WERI-Rb-1 (cell line): ENCODE measurements at regions not wholly inside any gene's neighbourhood (a gene's known extent, or its start where the extent isn't known, plus 50 kb on each side); places are given as distances from the start of the nearest gene placed in this dataset.

Experiments used
- DNase-seq: peaks from one replicate; pipeline ENCODE4 v3.0.0-alpha.2; 2020
- H3K27ac ChIP-seq: fragments of 250-450 bp; sonication (Bioruptor Pico); 2 replicates; pipeline ENCODE4 v1.5.1; 2020; ENCODE audit warnings: mild to moderate bottlenecking, moderate library complexity
- H3K27me3 ChIP-seq: fragments of 250-450 bp; sonication (Bioruptor Pico); 2 replicates; pipeline ENCODE4 v1.5.1; 2021; ENCODE audit warnings: mild to moderate bottlenecking, low read depth, moderate library complexity; ENCODE audit not compliant: insufficient read depth, severe bottlenecking
- H3K36me3 ChIP-seq: fragments of 250-450 bp; sonication (Bioruptor Pico); 2 replicates; pipeline ENCODE4 v1.5.1; 2020; ENCODE audit warnings: mild to moderate bottlenecking, moderate library complexity
- H3K4me3 ChIP-seq: 2 replicates; pipeline ENCODE4 v1.5.1; 2011; ENCODE audit warnings: low read depth, mild to moderate bottlenecking, control low read depth, low read length
- H3K9me3 ChIP-seq: fragments of 250-450 bp; sonication (Bioruptor Pico); 2 replicates; pipeline ENCODE4 v1.5.1; 2021; ENCODE audit warnings: mild to moderate bottlenecking, moderate library complexity; ENCODE audit not compliant: severe bottlenecking
- TF ChIP-seq, protein P1 (sequence below): IDR thresholded peaks from 2 replicates; pipeline ENCODE4 v1.5.1; 2011; ENCODE audit warnings: low read depth, mild to moderate bottlenecking, control low read depth, inconsistent platforms, low read length

DNA sequence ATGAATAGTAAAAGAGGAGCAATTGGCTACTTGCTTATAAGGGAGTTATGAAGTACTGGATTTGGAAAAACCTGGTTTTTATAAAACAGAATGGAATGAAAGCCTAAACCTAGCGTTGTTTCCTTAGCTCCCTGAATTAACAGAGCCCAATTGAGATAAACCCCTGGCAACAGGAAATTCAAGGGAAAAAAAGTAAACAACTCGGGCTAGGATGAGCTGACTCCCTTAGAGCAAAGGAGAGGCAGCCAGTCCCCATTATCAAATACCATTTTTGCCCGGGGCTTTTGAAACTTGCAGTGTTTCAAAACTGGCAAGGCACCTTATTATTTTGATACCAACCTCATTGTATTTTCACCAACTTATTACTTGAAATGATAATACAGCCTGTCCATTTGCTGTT is 587.5 kb downstream of the CD109 start:
- H3K36me3 ChIP-seq = no peaks in the 10 kb centered on the region
- H3K9me3 ChIP-seq = no peaks in the 10 kb centered on the region
- no peak for DNase-seq
- TF ChIP-seq, protein P1, sequence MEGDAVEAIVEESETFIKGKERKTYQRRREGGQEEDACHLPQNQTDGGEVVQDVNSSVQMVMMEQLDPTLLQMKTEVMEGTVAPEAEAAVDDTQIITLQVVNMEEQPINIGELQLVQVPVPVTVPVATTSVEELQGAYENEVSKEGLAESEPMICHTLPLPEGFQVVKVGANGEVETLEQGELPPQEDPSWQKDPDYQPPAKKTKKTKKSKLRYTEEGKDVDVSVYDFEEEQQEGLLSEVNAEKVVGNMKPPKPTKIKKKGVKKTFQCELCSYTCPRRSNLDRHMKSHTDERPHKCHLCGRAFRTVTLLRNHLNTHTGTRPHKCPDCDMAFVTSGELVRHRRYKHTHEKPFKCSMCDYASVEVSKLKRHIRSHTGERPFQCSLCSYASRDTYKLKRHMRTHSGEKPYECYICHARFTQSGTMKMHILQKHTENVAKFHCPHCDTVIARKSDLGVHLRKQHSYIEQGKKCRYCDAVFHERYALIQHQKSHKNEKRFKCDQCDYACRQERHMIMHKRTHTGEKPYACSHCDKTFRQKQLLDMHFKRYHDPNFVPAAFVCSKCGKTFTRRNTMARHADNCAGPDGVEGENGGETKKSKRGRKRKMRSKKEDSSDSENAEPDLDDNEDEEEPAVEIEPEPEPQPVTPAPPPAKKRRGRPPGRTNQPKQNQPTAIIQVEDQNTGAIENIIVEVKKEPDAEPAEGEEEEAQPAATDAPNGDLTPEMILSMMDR = no peak
- no peak overlapping the region for H3K4me3 ChIP-seq
- H3K27ac ChIP-seq = no peak overlapping the region
- peaks cover 47% of the 10 kb centered on the region for H3K27me3 ChIP-seq

DNA sequence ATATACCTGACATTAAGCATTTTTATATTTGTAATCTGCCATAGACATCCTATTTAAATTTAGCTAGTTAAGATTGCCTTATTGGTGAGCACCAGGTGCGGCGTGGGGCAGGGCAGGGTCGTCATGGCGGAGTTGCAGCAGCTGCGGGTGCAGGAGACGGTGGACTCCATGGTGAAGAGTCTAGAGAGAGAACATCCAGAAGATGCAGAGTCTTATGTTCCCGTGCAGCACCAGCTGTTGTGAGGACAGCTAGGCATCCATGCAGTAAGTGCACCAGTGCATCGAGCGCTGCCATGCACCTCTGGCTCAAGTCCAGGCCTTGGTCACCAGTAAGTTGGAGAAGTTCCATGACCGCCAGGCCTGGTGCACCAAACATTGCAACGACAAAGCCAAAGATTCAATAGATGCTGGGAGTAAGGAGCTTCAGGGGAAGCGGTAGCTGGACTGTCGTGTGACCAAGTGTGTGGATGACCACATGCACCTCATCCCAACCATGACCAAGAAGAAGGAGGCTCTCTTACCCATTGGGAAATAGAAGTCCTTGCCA is 586.2 kb downstream of the CD109 start:
- Histone ChIP-seq H3K9me3 (no peaks in the 10 kb centered on the region), H3K4me3 (no peak overlapping the region)
- TF ChIP-seq, protein P1 = no peak

DNA sequence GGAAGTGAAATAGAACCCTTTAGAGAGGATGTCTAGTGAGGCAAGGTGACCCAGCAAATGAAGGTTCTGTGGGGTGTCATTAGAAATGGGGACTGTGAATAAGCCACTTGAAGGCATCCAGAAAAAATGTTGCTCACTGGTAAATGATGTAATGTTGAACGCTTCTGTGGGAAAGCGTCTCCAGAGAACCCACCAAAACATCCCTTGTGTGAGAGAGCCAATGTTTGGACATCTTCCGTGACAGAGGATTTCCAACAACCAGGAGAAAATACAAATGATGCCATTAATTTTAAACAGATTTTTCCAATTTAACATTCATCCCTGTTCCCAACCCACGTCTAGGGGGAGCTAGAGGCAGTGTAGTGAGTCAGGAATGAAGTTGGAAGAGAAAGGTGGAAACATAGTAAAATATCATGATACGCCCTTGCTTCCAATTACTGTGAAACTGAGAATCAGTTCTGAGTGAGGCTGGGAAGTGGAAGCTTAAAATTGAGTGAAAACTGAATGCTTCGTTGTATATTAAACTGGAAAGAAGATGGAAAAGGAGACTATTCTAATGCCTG is 584.2 kb downstream of the CD109 start:
- H3K27me3 ChIP-seq = peaks cover 70% of the 10 kb centered on the region
- TF ChIP-seq, protein P1 = no peak
- H3K36me3 ChIP-seq = no peaks in the 10 kb centered on the region
- no peak overlapping the region for H3K27ac ChIP-seq
- no peak for DNase-seq
- no peaks in the 10 kb centered on the region for H3K9me3 ChIP-seq
- no peak overlapping the region for H3K4me3 ChIP-seq

More for the DNA sequence above, 586.2 kb downstream of the CD109 start:
- Histone ChIP-seq H3K27ac (no peak overlapping the region), H3K36me3 (no peaks in the 10 kb centered on the region), H3K27me3 (peaks cover 54% of the 10 kb centered on the region)
- no peak for DNase-seq

DNA sequence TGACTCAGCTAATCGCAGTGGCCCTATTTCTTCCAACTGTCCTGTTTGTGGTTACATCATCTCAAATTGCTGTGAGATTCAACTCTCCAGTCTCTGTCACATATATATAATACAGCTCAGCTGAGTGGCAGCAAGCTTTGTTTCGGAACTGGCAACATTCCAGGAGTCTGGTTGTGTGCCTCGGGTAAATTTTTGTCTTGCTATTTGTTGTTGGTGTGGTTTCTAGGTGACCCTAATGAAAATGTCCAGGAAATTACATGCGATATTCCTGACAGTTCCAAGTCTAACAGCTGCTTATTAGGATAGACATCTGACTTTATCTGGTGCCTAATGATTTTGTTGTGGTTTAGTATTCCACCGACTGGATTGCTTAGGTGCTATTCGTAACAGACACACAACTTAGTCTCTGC is 581.8 kb downstream of the CD109 start:
- no peaks in the 10 kb centered on the region for H3K36me3 ChIP-seq
- peaks cover 62% of the 10 kb centered on the region for H3K27me3 ChIP-seq
- H3K27ac ChIP-seq = no peak overlapping the region
- DNase-seq = no peak
- H3K4me3 ChIP-seq = no peak overlapping the region
- no peaks in the 10 kb centered on the region for H3K9me3 ChIP-seq
- TF ChIP-seq, protein P1 = no peak

DNA sequence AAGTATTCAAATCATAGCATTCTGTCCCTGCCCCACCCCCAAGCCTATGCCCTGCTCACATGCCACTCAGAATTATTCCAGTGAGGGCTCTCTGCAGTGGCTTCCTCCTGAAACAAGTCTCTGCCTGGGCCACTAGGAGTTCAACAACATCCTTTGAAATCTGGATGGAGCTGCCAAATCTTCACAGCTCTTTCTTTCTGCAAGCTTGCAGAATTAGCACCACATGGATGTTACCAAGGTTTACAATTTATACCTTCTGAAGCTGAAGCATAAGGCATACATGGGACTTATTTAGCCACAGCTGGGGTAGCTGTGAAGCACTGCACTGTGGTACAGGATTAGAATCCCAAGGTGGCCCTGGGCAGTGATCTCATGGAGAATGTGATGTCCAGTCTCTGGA is 577.5 kb downstream of the CD109 start:
- Histone ChIP-seq H3K36me3 (no peaks in the 10 kb centered on the region), H3K27ac (no peak overlapping the region), H3K27me3 (peaks cover 40% of the 10 kb centered on the region), H3K4me3 (no peak overlapping the region), H3K9me3 (no peaks in the 10 kb centered on the region)
- DNase-seq = no peak
- TF ChIP-seq, protein P1 = no peak

DNA sequence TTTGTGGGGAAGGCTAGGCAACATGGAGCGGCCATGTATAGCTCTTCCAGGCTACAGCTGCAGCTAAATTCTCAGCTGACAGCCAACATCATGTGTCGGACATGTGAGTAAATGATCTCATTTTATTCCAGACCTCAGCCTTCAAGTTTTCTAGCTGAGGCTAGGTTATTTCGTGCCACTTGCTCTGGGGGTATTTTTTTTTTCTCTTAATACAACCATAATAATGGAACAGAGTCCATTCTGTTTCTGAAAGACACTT is 573.5 kb downstream of the CD109 start:
- Histone ChIP-seq H3K9me3 (no peaks in the 10 kb centered on the region), H3K36me3 (no peaks in the 10 kb centered on the region), H3K27ac (no peak overlapping the region), H3K4me3 (no peak overlapping the region), H3K27me3 (peaks cover 23% of the 10 kb centered on the region)
- TF ChIP-seq, protein P1 = no peak
- DNase-seq = no peak
